WTC11 (cell line): ENCODE measurements at regions not wholly inside any gene's neighbourhood (a gene's known extent, or its start where the extent isn't known, plus 50 kb on each side); places are given as distances from the start of the nearest gene placed in this dataset.

Experiments
- ATF1 ChIP-seq: sonication (generic); formaldehyde crosslinking; IDR thresholded peaks from 2 replicates; pipeline ENCODE4 v1.8.1; 2023; ENCODE audit warnings: mild to moderate bottlenecking, moderate library complexity, missing genetic modification reagents
- CBFB ChIP-seq: sonication (generic); formaldehyde crosslinking; IDR thresholded peaks from 2 replicates; pipeline ENCODE4 v1.8.1; 2022; ENCODE audit warnings: mild to moderate bottlenecking, low read depth, missing genetic modification reagents
- CREB1 ChIP-seq: sonication (generic); formaldehyde crosslinking; IDR thresholded peaks from 2 replicates; pipeline ENCODE4 v1.8.0; 2023; ENCODE audit warnings: mild to moderate bottlenecking, missing genetic modification reagents
- ESRRA ChIP-seq: sonication (generic); formaldehyde crosslinking; IDR thresholded peaks from 2 replicates; pipeline ENCODE4 v1.8.1; 2022; ENCODE audit warnings: mild to moderate bottlenecking, missing genetic modification reagents, borderline replicate concordance
- TEAD1 ChIP-seq: sonication (generic); formaldehyde crosslinking; IDR thresholded peaks from 2 replicates; pipeline ENCODE4 v1.8.0; 2022; ENCODE audit warnings: mild to moderate bottlenecking, missing genetic modification reagents
- TEAD4 ChIP-seq: sonication (generic); formaldehyde crosslinking; IDR thresholded peaks from 2 replicates; pipeline ENCODE4 v1.8.0; 2022; ENCODE audit warnings: mild to moderate bottlenecking, missing genetic modification reagents
- ZNF396 ChIP-seq: fragments of 250-450 bp; sonication (Bioruptor Pico); IDR thresholded peaks from 2 replicates; pipeline ENCODE4 v1.8.0; 2021; ENCODE audit warnings: mild to moderate bottlenecking, moderate library complexity, borderline replicate concordance
- TF ChIP-seq, protein P1 (sequence below): sonication (generic); formaldehyde crosslinking; conservative IDR thresholded peaks from 2 replicates; pipeline ENCODE4 v1.8.1; 2022; ENCODE audit warnings: mild to moderate bottlenecking, missing genetic modification reagents
- TF ChIP-seq, protein P2 (sequence below): fragments of 200-600 bp; IDR thresholded peaks from 2 replicates; pipeline ENCODE4 v1.8.0; 2022; ENCODE audit warnings: antibody characterized with exemption
- TF ChIP-seq, protein P3 (sequence below): sonication (generic); formaldehyde crosslinking; IDR thresholded peaks from 2 replicates; pipeline ENCODE4 v1.8.1; 2022; ENCODE audit warnings: mild to moderate bottlenecking, moderate library complexity, missing genetic modification reagents
- TF ChIP-seq, protein P4 (sequence below): fragments of 250-450 bp; sonication (Bioruptor Pico); IDR thresholded peaks from 2 replicates; pipeline ENCODE4 v2.1.2; 2022; ENCODE audit warnings: mild to moderate bottlenecking, moderate library complexity
- TF ChIP-seq, protein P5 (sequence below): sonication (generic); formaldehyde crosslinking; IDR thresholded peaks from 2 replicates; pipeline ENCODE4 v1.8.1; 2022; ENCODE audit warnings: low read depth, missing genetic modification reagents, borderline replicate concordance
- TF ChIP-seq, protein P6 (sequence below): sonication (generic); formaldehyde crosslinking; IDR thresholded peaks from 2 replicates; pipeline ENCODE4 v1.8.1; 2023; ENCODE audit warnings: mild to moderate bottlenecking, missing genetic modification reagents, borderline replicate concordance
- TF ChIP-seq, protein P7 (sequence below): sonication (generic); formaldehyde crosslinking; IDR thresholded peaks from 2 replicates; pipeline ENCODE4 v1.8.0; 2022; ENCODE audit warnings: mild to moderate bottlenecking, missing genetic modification reagents

DNA sequence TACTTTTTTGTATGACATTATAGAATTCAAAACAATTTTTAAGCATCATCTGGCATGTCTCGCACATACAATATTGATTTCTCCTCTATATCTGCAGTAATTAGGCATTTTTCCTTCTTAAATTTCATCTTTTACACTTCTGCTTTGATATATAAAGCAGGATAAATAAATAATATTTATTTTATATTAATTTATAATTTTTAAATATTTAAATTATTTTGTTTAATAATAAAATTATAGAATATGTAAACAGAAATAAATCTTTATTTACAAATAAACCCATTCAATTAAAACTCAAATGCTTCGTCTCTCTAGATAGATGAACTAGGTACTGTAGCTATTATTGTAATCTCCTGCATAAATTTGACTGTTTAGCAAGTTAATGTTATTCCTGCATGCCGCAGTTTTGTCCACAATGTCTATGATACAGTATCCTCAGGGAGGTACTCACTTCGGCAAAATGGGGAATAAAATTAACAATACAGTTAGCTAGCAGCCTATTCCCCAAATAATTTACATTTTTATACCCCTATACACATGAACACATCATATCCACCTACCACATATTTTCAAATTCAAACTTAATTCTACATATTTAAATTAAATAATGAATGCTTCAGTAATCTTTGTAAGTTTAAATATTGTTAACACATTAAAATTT, 473.6 kb upstream of the SLC10A2 start:
- TF ChIP-seq, protein P1, sequence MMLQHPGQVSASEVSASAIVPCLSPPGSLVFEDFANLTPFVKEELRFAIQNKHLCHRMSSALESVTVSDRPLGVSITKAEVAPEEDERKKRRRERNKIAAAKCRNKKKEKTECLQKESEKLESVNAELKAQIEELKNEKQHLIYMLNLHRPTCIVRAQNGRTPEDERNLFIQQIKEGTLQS (CRISPR knock-in tag), result no peak
- TF ChIP-seq, protein P2, sequence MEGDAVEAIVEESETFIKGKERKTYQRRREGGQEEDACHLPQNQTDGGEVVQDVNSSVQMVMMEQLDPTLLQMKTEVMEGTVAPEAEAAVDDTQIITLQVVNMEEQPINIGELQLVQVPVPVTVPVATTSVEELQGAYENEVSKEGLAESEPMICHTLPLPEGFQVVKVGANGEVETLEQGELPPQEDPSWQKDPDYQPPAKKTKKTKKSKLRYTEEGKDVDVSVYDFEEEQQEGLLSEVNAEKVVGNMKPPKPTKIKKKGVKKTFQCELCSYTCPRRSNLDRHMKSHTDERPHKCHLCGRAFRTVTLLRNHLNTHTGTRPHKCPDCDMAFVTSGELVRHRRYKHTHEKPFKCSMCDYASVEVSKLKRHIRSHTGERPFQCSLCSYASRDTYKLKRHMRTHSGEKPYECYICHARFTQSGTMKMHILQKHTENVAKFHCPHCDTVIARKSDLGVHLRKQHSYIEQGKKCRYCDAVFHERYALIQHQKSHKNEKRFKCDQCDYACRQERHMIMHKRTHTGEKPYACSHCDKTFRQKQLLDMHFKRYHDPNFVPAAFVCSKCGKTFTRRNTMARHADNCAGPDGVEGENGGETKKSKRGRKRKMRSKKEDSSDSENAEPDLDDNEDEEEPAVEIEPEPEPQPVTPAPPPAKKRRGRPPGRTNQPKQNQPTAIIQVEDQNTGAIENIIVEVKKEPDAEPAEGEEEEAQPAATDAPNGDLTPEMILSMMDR, result no peak
- TF ChIP-seq, protein P3, sequence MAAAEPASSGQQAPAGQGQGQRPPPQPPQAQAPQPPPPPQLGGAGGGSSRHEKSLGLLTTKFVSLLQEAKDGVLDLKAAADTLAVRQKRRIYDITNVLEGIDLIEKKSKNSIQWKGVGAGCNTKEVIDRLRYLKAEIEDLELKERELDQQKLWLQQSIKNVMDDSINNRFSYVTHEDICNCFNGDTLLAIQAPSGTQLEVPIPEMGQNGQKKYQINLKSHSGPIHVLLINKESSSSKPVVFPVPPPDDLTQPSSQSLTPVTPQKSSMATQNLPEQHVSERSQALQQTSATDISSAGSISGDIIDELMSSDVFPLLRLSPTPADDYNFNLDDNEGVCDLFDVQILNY, result no peak
- no peak for TF ChIP-seq ATF1 (CRISPR knock-in tag)
- TF ChIP-seq, protein P4, sequence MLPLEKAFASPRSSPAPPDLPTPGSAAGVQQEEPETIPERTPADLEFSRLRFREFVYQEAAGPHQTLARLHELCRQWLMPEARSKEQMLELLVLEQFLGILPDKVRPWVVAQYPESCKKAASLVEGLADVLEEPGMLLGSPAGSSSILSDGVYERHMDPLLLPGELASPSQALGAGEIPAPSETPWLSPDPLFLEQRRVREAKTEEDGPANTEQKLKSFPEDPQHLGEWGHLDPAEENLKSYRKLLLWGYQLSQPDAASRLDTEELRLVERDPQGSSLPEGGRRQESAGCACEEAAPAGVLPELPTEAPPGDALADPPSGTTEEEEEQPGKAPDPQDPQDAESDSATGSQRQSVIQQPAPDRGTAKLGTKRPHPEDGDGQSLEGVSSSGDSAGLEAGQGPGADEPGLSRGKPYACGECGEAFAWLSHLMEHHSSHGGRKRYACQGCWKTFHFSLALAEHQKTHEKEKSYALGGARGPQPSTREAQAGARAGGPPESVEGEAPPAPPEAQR (CRISPR knock-in tag), result no peak
- no peak for TF ChIP-seq ESRRA (CRISPR knock-in tag)
- TF ChIP-seq TEAD4 (CRISPR knock-in tag), result no peak
- TF ChIP-seq, protein P5, sequence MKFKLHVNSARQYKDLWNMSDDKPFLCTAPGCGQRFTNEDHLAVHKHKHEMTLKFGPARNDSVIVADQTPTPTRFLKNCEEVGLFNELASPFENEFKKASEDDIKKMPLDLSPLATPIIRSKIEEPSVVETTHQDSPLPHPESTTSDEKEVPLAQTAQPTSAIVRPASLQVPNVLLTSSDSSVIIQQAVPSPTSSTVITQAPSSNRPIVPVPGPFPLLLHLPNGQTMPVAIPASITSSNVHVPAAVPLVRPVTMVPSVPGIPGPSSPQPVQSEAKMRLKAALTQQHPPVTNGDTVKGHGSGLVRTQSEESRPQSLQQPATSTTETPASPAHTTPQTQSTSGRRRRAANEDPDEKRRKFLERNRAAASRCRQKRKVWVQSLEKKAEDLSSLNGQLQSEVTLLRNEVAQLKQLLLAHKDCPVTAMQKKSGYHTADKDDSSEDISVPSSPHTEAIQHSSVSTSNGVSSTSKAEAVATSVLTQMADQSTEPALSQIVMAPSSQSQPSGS (CRISPR knock-in tag), result no peak
- no peak for TF ChIP-seq CREB1 (CRISPR knock-in tag)
- TF ChIP-seq, protein P6, sequence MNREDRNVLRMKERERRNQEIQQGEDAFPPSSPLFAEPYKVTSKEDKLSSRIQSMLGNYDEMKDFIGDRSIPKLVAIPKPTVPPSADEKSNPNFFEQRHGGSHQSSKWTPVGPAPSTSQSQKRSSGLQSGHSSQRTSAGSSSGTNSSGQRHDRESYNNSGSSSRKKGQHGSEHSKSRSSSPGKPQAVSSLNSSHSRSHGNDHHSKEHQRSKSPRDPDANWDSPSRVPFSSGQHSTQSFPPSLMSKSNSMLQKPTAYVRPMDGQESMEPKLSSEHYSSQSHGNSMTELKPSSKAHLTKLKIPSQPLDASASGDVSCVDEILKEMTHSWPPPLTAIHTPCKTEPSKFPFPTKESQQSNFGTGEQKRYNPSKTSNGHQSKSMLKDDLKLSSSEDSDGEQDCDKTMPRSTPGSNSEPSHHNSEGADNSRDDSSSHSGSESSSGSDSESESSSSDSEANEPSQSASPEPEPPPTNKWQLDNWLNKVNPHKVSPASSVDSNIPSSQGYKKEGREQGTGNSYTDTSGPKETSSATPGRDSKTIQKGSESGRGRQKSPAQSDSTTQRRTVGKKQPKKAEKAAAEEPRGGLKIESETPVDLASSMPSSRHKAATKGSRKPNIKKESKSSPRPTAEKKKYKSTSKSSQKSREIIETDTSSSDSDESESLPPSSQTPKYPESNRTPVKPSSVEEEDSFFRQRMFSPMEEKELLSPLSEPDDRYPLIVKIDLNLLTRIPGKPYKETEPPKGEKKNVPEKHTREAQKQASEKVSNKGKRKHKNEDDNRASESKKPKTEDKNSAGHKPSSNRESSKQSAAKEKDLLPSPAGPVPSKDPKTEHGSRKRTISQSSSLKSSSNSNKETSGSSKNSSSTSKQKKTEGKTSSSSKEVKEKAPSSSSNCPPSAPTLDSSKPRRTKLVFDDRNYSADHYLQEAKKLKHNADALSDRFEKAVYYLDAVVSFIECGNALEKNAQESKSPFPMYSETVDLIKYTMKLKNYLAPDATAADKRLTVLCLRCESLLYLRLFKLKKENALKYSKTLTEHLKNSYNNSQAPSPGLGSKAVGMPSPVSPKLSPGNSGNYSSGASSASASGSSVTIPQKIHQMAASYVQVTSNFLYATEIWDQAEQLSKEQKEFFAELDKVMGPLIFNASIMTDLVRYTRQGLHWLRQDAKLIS, result no peak
- no peak for TF ChIP-seq CBFB (CRISPR knock-in tag)
- TF ChIP-seq TEAD1, result no peak
- TF ChIP-seq, protein P7, sequence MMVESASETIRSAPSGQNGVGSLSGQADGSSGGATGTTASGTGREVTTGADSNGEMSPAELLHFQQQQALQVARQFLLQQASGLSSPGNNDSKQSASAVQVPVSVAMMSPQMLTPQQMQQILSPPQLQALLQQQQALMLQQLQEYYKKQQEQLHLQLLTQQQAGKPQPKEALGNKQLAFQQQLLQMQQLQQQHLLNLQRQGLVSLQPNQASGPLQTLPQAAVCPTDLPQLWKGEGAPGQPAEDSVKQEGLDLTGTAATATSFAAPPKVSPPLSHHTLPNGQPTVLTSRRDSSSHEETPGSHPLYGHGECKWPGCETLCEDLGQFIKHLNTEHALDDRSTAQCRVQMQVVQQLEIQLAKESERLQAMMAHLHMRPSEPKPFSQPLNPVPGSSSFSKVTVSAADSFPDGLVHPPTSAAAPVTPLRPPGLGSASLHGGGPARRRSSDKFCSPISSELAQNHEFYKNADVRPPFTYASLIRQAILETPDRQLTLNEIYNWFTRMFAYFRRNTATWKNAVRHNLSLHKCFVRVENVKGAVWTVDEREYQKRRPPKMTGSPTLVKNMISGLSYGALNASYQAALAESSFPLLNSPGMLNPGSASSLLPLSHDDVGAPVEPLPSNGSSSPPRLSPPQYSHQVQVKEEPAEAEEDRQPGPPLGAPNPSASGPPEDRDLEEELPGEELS (CRISPR knock-in tag), result no peak
- TF ChIP-seq ZNF396 (CRISPR knock-in tag), result no peak
